AG09319 (cell line): ENCODE measurements at regions not wholly inside any gene's neighbourhood (a gene's known extent, or its start where the extent isn't known, plus 50 kb on each side); places are given as distances from the start of the nearest gene placed in this dataset.

Experiments used
- DNase-seq: peaks from one replicate; pipeline ENCODE4 v3.0.0-alpha.2; 2010; ENCODE audit warnings: low read depth; ENCODE audit errors: extremely low read depth
- CTCF ChIP-seq: IDR thresholded peaks from 2 replicates; pipeline ENCODE4 v1.5.1; 2011; ENCODE audit warnings: low read depth, mild to moderate bottlenecking, inconsistent platforms, low read length, moderate library complexity

GRCh38 chr3:66907136-66907535, 91.0 kb upstream of the KBTBD8 start:
- DNase-seq: no peak
- no peak for TF ChIP-seq CTCF

DNA sequence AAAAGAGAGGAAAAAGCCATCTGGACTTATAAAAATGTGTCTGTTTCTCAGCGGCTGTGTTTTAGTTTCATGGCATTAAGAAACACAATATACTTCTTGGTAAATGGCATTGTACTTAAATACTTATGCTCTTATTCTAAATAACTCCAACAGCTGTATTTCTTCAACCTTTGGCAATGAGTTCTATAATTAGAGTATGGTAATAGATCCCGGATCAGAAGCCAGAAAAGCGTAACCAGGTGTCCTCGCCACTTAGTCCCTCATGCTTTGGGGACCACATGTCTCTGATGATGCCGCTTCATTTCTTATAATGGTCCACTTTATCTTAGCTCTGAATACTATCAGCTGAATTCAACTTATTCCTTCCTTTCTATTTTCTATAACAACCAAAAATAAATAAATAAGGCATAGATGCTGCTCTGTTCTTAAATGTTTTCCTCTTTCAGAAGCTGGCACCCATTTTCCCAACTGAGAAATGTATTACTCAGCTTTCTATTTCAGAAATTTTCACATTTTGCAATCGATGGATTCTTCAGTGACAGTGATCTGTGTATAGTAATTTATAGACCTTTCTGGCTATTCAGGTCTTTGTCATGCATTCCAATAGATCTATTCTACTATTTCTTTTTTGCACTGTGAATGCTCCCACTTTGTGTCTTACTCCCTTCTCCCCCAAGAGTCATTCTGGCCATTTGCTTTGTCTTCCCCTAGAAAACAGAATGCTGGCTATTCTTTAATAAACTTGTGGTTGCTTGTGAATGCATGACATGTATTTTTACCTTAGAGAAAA, 87.6 kb upstream of the KBTBD8 start:
- TF ChIP-seq CTCF: no peak
- no peak for DNase-seq

- no peak for DNase-seq
- no peak for TF ChIP-seq CTCF
Observed at GRCh38 chr3:66912306-66912705, 85.8 kb upstream of the KBTBD8 start.

GRCh38 chr3:66922058-66922457, 76.0 kb upstream of the KBTBD8 start:
- no peak for TF ChIP-seq CTCF
- DNase-seq: no peak

DNA sequence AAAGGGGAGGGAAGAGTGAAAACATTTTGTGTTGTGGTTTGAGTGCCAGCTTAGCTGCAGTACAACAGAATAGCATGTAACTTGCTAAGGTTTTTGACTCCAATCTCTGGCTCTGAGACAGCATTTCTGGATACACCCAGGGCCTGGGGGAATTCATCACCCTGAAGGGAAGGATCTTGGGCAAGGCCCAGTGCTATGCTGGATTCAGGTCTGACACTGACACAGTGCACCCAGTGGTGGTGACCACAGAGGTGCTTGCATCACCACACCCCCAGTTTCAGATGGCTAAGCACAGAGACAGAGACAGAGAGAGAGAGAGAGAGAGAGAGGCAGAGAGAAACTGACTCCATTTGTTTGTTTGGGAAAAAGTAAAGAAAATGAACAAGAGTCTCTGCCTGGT, 74.1 kb upstream of the KBTBD8 start:
- DNase-seq: no peak
- no peak for TF ChIP-seq CTCF

DNA sequence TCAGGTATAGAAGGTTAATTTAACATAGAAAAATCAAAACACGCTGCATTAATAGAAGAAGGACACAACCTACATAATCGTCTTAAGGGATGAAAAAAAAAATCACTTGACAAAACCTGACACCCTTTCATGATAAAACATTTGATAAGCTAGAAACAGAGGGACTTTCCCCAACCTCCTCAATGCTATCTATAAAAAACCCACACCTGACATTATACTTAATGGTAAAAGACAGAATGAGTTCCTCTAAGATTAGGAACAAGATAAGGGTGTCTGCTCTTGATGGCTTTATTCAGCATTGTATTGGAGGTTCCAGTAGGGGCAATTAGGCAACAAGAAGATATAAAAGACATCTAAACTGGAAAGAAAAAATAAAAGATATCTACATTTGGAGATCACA, 69.9 kb upstream of the KBTBD8 start:
- DNase-seq: no peak

More for the DNA sequence above, 69.9 kb upstream of the KBTBD8 start:
- no peak for TF ChIP-seq CTCF
